Globus pallidus (tissue), 1 donor: ENCODE measurements at regions not wholly inside any gene's neighbourhood (a gene's known extent, or its start where the extent isn't known, plus 50 kb on each side); places are given as distances from the start of the nearest gene placed in this dataset.
"Not testable (repeated sequence)": the region's sequence is repeated elsewhere in the genome, so short reads cannot be mapped to it uniquely, and the experiment has no call there.

Experiments
- DNase-seq: peaks from one replicate; pipeline ENCODE4 v3.0.0-alpha.2; 2015; ENCODE audit warnings: low spot score

DNA sequence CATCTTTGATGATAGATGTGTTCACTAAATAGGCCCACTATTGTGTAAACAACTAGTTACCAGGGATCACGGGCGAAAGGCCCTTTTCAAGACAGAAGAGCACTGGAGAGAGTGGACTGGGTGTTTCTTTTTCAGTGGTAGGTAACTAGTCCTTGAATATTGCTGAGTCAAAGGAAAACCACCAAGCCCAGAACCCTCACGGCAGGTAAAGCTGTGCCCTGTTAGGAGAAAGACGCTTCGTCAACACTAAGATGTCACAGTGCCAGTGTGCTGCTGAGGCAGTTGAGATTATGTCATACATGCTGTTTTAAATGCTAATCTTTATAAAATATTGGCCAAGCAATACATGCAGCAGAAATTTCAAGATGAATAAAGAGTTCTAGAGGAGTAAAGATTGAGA is 578.6 kb downstream of the PYDC2 start:
- no peak for DNase-seq

DNA sequence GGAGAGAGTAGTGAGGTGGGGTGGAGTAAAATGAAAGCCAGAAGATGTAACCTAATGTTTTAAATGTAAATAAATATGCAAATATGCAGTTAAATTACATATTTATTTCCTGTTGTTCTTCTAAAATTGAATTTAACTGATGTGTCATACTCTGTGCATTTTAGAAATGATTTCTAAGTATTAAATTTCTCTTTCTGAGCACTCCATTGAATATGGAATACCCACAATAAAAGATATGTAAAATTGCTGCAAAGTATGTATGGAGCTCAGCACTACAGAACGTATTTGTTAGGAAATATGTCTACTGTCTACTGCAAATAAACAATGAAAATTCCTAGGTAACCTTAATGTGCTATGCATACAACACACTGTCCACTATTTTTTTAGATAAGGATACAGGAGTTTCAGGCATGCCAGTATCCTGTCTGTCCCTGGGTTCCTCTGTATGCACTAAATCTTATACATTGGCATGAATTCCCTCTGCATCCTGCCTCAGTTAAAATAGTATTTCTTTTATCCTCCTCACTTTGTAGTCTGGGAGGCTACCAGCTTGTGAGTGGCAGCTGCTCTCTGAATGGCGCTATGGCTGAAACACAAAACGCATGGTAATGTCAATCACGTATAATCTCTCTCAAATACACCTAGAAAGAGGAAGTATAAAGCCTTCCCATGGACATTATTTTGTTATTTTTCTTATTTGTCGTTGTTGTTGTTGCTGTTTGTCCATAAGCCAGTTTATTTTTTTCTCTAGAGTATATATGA is 579.5 kb downstream of the PYDC2 start:
- no peak for DNase-seq

DNA sequence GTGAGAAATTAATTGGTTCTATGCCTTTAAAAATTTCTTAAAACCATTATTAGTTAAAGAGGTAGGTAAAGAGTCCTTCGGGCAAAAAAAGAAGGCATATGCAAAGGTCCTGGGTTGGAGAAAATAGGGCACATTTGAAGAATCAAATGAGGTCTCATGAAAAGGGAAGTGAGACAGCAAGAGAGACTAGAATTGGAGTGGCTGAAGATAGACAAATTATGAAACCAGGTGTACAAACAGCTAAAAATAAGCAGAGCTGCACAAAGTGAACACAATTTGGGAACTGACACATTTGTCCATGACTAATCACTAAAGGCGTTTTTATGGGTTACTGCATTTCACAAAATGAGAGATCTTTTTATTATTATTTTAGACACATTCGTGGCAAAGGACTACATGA is 581.2 kb downstream of the PYDC2 start:
- DNase-seq, result no peak

DNA sequence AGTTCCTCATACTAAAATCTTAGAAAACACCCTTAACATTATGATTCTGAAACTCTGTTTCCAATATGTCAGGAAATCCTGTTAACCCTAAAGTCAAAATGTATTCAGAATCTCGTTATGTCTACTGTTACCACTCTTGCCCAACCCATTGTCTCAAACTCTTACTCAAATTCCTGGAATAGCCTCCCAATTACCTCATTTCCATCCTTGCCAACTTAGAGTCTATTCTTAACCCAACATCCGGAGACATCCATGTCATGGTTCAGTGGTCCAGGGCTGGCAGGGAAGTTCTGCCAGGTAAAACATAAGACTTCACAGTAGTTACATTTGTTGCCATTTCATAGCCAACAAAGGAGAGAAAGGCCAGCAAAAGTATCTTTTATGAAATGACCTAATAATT is 593.9 kb downstream of the PYDC2 start:
- DNase-seq, result no peak

DNA sequence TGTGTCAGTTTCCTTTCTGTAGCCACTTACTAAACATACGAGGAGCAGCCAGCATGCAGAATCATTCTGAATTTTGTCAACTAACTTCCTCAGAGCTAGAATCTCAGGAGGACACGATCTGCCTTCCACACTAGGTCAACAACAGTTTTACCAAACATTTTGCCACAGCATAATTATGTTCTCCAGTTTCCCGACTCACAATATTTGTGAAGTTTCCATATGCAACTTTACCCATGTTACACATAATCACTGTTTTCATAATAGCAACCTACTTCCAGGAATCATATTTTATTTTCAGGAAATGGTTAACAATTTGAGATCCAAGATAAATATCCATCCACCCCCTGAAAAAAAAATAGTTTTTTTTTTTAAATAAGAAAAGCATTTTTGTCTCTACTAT is 595.0 kb downstream of the PYDC2 start:
- no peak for DNase-seq

DNA sequence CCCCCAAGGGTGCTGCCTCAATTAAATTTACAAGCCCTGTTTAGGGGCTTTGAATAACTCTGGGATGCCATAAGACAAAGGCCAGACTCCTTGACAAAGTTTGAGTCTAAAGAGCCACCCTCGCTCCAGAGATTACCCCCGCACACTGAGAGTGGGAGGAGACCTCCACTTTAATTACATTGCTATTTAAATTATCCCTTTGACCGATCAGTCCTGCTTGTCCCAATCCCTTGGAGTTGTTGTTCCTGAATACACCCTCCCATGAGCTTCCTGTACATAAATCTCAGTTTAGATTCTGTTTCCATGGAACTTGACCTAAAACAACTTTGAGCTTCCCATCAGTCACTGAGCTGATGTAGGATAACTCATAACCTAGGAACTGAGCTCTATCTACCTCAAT is 596.3 kb downstream of the PYDC2 start:
- no peak for DNase-seq

DNA sequence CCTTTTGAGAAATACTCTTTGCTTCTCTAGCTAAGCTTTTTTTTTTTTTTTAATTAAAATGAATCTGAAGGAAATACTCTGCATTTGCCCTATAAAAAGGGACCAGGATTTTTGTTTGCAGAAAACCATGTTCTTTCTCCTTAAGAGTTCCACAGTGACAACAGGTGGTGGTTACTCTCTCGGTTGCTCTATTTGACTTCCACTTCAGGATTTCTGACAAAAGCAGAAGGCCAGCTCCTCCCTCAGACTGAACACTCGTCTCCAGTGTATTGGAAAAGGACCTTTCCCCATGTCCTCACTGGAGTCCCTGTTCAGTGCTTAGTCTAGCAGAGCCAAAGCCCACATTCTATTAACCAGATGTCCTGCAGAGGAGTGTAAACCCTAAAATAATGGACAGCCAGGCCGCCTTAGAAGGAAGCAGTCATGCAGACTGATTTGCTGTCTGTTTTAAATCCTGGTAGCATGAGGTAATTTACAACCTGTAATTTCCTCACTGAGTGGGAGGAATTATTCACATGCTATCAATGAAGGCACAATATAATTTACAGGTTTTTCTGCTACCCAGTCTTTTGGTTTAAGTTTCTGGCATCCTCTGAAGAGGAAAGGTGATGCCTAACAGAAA is 599.3 kb downstream of the PYDC2 start:
- no peak for DNase-seq

DNA sequence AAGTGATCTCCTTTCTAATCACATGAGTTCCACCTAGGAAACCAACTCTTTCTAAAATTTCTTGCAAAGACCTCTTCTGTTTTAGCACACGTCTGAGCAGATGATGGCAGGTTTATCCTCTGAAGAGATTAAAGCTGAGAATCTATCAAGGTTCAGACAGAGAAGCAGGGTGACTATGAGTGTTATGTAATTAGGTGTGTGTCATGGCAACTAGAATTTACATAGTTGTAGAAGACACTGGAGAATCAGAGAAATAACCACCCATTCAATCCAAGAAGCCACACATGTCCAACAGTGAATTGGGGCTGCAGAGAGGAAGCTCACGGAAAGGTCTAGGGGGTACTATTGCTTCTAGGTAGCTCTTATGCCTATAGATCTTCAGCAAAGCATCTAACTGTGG is 600.5 kb downstream of the PYDC2 start:
- DNase-seq, result no peak

DNA sequence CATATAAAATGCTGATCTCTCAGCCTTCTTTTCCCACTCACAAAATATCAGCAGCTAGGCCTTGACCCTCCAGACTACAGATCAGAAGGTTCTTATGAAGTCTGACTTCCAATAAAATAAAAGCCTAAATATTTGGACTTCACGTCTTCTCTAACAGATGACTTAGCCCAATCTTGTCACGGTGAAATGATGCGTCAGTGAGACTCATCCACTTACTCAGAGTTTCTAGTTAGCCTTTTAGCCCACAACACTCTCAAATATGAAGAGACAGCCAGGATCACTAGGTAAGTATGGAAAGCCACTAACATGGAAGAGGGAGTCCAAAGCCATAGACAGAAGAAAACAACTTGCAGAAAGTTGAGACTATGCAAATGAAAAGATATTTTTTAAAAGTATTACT is 601.2 kb downstream of the PYDC2 start:
- no peak for DNase-seq

DNA sequence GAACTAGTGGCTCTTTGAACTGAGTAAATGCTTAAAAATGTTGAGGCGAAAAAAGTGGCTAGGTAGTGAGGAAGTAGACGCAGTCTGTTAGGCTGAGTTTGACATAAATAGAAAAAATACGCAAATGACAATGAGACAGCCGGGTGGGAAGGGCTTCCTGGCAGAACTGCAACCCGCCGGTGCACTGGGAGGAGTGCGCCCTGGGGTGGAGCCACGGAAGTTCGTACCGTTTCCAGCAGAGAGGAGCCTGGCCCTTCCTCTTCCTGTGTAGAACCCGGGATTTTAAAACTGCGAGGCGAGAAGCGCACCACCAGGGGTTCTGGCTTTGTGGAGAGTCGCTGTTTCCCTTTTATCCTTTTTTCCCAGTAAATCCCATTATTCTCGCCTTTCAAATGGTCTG is 602.6 kb downstream of the PYDC2 start:
- DNase-seq, result no peak

DNA sequence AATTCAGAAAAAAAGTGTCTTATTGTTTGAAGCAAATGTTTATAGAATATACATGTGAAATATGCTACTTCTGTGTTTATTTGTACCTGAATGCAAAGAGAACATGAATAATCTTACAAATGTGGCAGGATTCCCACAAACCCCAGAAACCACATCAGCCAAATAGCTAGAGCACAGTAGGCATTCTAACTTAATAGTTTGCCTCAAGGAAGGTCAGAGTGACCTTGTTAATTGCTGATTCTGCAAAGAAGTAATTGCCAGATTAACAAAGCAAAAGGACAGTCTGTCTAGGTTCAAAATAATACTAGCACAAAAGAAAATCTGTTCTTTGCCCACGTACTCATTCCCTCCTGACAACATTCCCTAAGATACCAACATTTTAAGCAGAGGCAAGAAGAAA is 604.0 kb downstream of the PYDC2 start:
- DNase-seq, result no peak

DNA sequence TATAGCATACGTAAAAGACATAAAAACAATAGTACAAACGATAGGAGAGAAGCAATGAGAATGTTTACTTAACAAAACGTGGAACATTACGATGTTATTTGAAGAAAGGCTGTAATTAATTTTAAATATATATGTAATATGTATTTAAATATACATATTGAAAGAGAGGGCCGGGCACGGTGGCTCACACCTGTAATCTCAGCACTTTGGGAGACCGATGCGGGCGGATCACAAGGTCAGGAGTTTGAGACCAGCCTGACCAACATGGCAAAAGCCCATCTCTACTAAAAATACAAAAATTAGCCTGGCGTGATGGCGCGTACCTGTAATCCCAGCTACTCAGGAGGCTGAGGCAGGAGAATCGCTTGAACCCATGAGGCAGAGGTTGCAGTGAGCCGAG is 605.3 kb downstream of the PYDC2 start:
- DNase-seq, result not testable (repeated sequence)

DNA sequence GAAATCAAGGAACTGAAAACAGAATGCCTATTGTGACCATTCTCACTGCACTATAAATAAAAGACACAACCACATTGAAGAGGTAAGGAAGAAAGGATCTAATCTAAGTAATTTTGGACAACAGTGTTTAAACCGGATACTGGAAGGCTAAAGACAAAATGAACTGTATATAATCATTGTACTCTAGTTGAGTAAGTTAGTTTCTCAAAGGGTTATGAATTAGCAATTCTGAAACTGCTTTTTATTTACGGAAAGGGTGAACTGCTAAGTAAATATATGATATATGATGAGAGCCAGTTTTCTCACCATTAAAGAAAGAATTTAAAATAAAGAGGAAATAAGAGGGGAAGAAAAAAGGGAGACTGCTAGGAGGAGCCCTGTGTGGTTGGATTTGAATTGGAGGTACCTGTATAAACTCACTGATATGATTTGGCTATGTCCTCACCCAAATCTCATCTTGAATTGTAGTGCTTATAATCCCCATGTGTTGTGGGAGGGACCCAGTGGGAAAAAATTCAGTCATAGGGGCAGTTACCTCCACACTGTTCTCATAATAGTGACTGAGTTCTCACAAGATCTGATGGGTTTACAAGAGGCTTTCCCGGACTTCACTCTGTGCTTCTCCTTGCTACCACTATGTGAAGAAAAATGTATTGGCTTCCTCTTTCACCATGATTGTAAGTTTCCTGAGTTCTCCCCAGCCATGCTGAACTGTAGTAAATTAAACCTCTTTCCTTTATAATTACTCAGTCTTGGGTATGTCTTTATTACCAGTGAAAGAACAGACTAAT is 607.7 kb downstream of the PYDC2 start:
- no peak for DNase-seq

DNA sequence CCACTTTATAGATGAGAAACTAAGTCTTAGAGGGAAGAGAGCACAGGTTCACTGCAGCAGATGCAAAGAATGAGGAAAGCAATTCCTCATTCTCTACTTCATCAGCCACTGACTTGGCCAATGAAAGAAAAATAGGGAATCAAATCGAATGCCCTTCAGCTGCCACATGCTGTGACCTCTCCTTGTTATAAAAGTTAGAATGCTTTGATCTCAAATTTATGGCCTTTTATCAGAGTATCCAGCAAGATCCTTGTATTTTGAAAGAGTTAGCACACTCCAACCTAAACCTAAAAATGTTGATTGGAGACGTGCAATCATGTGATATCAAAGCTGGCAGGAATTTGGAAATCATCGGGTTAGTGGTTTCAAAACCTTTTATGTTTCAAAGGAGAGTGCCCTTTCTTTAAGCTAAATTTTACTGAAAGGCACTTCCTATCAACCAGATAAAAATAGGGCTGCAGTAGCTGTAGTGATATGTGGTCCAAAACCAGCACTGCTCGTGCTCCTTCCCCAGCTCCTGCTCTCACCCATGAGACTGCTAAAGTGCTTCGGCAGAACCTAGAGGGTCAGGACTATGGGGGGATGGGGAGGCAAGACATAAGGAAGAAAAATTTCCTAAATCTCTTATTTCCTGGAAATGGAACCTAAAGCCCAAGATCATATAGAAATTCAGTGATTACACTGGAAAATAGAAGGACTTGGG is 617.0 kb downstream of the PYDC2 start:
- no peak for DNase-seq

DNA sequence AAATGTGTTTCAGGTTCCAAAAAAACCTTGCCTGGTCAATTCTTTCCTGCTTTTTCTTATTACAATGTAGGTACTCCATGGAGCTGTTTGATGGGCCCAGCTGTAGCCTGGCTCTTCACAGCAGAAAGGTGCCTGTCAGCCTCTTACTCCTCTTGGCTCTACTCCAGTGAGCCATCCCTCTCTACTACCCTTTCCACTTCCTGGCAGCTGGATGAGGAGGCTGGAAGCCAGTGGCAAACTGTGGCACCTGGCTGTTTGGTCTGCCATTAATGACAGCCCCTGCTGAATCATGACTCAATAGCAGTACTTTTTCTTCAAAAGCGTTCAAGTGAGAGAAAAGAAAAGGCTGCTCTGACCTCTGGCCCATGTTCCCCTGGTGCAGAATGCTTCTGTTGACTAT is 618.1 kb downstream of the PYDC2 start:
- DNase-seq, result no peak

DNA sequence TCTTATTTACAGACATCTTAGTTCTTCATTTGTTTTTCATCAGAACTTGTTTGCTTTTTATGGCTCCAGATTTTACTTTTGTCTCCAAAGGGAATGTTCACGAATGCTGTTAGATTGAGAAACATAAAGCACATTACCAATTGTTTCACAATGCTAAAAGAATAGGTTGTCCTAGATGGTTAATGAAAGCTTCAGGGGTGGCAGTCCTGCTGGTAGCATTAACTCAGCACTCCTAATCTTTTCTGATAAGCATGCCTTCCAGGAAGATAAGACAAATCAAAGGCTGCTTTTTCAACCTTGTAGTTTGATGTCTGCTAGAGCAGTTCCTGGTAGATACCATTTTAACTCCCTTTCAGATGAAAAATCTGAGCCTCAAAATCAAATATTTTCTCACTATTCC is 619.4 kb downstream of the PYDC2 start:
- no peak for DNase-seq

DNA sequence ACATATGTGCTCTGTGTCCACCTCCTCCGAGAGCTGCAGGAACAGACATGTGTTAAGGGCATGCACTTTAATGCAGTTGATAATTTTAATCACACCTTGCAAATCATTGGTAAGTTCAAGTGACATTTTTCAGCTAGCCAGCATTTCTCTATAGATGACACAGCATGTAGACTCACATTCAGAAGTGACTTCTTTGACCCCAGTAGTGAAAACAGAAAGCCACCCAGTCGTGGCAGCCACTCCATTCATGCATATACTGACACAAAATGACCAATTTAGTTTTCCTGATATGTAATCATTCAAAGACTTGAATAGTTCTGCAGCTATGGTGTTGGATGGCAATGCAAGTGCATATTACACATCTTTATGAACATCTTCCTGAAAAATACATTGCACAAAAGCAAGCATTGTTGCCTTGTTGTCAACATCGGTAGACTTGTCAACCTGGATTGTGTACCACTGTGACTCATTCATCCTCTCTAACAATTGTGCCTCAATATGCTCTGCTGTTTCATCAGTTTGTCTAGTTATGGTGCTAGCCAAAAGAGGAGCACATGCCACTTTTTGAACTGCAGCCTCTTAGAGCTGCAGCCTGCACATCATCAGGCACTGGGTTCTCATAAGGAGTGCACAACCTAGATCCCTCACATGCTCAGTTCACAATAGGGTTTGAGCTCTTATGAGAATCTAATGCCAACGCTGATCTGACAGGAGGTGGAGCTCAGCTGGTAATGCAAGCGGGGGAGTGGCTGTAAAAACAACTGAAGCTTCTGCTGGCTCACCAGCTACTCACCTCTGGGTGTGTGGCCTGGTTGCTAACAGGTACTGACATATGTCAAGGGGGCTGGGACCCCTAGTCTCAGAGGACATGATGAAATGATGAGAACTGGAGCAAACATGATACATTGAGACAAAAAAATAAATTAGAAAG is 622.0 kb downstream of the PYDC2 start:
- no peak for DNase-seq
